GM18505 (cell line): ENCODE measurements at regions not wholly inside any gene's neighbourhood (a gene's known extent, or its start where the extent isn't known, plus 50 kb on each side); places are given as distances from the start of the nearest gene placed in this dataset.

ENCODE experiments used
- ATAC-seq: cut with Tn5 transposase; IDR thresholded peaks from one replicate; pipeline ENCODE4 v1.9.1; 2021; ENCODE audit not compliant: unreplicated experiment
- POLR2A ChIP-seq: IDR thresholded peaks from 4 replicates; pipeline ENCODE4 v1.6.1; 2011; ENCODE audit warnings: borderline replicate concordance; ENCODE audit not compliant: insufficient read depth, insufficient read length; ENCODE audit errors: extremely low read depth

- ATAC-seq = no peak
- no peak for TF ChIP-seq POLR2A
Measured at GRCh38 chr21:28538987-28539622, 453.6 kb downstream of the LTN1 start.

GRCh38 chr21:28537371-28538079 lies 455.2 kb downstream of the LTN1 start:
- no peak for TF ChIP-seq POLR2A
- no peak for ATAC-seq

- TF ChIP-seq POLR2A = no peak
- no peak for ATAC-seq
Measured at GRCh38 chr21:28532446-28532845, 460.2 kb downstream of the LTN1 start.

- ATAC-seq = no peak
- TF ChIP-seq POLR2A = no peak
Measured at GRCh38 chr21:28523367-28523766, 469.3 kb downstream of the LTN1 start.

GRCh38 chr21:28522014-28522799 lies 470.5 kb downstream of the LTN1 start:
- no peak for TF ChIP-seq POLR2A
- no peak for ATAC-seq

- TF ChIP-seq POLR2A = no peak
- ATAC-seq = no peak
Measured at GRCh38 chr21:28518630-28519029, 474.0 kb downstream of the LTN1 start.

GRCh38 chr21:28516991-28517592 lies 475.6 kb downstream of the LTN1 start:
- ATAC-seq = peak; percentile 99
- TF ChIP-seq POLR2A = no peak

- no peak for ATAC-seq
- TF ChIP-seq POLR2A = no peak
Measured at GRCh38 chr21:28516021-28516420, 476.7 kb downstream of the LTN1 start.

GRCh38 chr21:28513428-28513827 lies 479.2 kb downstream of the LTN1 start:
- ATAC-seq = no peak
- TF ChIP-seq POLR2A = no peak

- TF ChIP-seq POLR2A = no peak
- no peak for ATAC-seq
Measured at GRCh38 chr21:28509031-28509430, 483.6 kb downstream of the LTN1 start.

GRCh38 chr21:28508126-28508525 lies 484.6 kb downstream of the LTN1 start:
- no peak for TF ChIP-seq POLR2A
- ATAC-seq = no peak

- TF ChIP-seq POLR2A = no peak
- peak; percentile 71 for ATAC-seq
Measured at GRCh38 chr21:28496517-28496916, 496.2 kb downstream of the LTN1 start.

GRCh38 chr21:28492127-28492526 lies 500.6 kb downstream of the LTN1 start:
- no peak for ATAC-seq
- no peak for TF ChIP-seq POLR2A

GRCh38 chr21:28489821-28490350 lies 502.8 kb downstream of the LTN1 start:
- TF ChIP-seq POLR2A = no peak
- ATAC-seq = no peak

- no peak for ATAC-seq
- TF ChIP-seq POLR2A = no peak
Measured at GRCh38 chr21:28489162-28489561, 503.5 kb downstream of the LTN1 start.
